ENCODE measurements at regions not wholly inside any gene's neighbourhood (a gene's known extent, or its start where the extent isn't known, plus 50 kb on each side); places are given as distances from the start of the nearest gene placed in this dataset.

DNA sequence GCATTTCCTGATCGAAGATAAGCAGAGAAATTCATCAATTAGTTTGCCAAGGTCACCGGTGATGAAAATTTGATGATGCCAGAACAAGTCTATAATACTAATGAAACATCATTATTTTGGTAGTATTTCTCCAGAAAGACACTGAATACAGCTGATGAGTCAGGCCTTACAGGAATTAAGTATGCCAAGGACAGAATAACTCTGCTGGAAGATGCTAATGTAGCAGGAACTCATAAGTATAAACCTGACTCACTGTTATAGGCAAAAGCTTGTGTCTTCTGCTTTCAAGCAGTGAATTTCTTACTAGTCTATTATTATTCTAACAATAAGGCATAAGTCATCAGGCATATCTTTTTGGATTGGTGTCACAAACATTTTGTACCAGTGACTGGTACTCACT is 1825.1 kb upstream of the IGFBP7 start:
- DNase-seq: no peak

DNA sequence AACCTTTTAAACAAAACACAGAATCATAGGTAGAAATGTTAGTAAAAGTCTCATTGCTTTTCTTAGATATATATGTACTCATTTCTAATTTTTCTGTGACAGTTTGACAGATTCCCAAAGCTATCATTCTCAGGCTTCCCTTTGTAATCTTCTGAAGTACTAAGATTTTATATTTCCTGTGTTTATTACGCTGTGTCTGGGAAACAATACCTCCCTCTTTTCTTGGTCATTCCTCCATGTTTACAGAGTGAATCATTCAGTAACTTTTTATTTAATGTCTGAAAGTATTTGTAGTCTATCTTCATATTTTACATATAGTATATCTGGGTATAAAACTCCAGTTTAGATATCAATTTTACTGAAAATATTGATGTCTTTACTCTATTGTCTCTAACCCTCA is 1826.3 kb upstream of the IGFBP7 start:
- DNase-seq: no peak

DNA sequence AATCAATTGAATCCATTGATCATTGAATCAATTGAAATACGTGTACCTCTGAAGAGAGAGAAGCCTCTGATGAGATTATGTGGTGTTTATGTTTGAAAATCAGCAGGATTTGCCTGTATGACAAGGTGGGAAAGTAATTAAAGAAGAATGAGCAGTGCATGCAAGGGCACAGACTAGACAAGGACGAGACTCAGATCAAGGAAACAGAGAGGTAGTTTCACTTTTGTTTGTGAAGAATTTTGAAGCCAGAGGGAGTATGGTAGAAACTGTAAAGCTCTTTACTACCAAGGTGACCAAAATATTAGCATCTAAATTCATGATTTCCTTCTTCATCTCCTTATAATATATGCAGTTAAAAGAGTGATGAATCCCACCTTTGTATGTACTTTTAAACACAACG is 1830.0 kb upstream of the IGFBP7 start:
- DNase-seq: no peak

DNA sequence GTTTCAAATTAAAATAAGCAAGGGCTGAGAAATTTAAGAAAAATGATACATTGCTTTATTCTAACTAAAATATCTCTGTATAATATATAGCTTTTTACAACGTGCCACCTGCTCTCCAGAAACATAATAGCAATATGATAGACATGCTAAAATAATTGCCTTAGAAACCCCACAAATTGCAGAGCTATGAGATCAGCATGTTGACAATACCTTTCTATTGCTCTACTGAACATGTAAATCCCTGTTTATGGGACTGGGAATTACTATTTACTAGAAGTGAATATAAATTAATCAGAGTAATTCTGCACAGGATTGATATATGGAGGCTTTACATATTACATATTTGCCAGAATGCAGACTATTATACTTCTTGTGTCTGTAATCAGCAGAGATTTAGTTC is 1831.1 kb upstream of the IGFBP7 start:
- no peak for DNase-seq

DNA sequence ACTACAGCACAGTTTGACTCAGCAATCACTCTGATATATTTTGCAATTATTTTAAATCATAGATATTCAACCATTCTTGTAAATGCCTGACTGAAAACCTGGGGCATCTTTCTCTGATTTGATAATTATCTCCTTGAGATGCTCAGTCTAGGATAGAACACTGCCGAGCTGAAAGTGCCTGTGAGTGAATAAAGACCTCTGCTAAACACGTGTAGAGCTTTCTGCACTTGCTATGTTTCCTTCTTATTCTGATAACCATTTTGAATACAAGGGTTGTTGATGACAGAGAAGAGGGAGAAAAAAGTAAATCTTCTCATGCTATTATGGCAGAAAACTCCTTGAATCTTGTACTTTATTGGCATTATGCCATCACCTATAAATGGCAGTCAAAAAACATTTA is 1843.4 kb upstream of the IGFBP7 start:
- no peak for DNase-seq

DNA sequence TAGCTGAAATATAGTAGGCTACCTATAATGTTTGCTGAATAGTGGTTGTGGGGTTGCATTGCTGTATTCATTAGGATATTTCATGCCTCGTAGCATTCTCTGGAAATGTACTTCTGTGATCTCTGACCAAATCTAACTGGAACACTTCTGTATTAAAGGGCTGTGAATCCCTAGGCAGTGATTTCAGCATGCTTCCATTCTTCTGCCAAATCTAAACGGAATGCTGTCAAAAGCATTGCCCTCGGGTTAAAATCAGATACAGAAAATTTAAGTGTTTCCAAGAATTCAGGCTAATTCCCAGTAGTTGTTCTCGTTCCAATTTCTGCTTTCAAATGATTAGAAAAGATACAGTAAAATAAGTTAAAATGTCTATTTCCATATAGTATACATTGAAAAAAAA is 1847.5 kb upstream of the IGFBP7 start:
- DNase-seq: no peak

DNA sequence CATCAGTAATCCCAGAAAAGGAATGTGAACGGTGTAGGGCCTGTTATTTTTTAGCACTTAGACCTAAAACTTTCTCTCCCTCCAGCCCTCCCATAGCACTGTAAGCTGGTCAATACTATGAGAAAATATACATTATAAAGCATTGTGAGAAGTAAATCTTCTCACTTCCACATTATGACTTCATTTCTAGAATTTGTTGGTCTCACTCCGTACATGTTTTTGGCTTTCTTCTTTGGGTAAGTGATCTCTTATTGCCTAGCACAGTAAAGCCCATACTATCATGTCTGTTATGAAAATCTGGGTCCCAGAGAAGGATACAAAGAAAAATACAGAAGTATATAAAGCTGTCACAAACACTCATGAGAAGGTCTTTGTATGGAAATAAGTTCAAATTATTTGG is 1851.1 kb upstream of the IGFBP7 start:
- DNase-seq: no peak

DNA sequence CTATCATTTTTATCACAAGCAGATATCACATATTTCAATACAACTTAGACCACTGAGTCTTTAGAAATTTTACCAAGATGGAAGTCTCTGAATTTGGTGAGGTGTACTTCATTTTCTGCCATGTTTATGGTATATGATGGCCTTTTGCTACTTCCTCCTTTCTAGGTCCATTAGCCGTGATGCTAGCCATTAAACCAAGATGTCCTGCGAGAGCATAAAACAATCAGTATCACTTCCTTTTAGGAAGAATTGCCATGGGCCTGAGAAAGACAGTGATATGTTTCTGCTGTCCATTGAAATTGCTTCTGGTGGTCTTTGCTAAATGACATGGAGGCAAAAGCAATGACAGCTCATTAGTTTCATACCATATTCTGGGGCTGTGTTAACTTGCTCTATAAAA is 1851.7 kb upstream of the IGFBP7 start:
- no peak for DNase-seq

DNA sequence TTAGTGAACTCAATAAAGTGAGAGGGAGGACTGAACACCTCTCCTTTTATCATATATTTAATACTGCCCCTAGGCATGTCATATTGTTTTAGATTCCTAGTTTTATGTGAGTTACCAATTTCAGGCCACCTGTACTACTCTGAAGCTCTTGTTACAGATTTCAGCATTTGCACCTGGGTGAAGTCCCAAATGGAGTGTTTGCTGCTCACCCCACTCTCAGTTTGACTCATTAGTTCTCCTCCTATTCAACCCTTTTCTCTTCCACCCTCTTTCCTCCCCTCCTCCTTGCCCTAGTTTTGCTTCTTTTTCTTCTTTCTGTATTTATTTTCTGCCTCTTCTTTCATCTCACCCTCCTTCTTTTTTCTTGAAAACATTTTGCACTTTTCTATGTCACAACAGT is 1852.2 kb upstream of the IGFBP7 start:
- no peak for DNase-seq

DNA sequence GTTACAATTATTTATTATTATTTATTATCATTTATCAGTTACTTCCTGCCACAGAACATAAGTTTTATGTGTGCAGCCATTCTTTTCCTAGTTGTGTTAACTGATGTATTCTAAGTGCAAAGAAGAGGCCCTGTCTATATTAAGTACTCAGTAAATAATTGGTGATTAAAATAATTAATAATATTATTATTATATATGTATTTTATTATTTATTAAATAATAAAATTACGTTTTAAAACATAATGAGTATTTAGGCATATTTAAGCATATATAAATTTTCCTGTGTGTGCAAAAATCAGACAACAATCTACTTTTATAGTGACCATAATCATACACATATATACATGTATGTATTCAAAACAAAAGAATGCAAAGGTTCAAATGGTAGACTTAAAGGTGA is 1871.6 kb upstream of the IGFBP7 start:
- no peak for DNase-seq

DNA sequence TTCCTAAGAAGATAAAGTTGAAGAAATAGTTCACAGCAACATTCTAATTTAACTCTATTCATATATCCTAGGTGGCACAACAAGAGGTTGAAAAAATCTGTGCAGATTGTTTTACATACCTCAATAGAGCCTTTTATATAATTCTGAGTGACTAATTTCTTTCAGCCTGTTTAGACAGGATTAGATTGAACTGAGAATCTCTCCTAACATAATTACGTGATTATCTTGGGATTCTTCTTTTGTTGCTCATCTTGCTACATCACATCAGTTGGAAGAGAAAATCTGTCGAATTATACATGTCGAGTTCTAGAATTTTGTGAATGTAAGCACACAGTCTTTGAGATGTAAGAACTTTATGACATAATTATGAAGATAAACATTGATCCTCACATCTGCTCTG is 1873.7 kb upstream of the IGFBP7 start:
- DNase-seq: no peak

DNA sequence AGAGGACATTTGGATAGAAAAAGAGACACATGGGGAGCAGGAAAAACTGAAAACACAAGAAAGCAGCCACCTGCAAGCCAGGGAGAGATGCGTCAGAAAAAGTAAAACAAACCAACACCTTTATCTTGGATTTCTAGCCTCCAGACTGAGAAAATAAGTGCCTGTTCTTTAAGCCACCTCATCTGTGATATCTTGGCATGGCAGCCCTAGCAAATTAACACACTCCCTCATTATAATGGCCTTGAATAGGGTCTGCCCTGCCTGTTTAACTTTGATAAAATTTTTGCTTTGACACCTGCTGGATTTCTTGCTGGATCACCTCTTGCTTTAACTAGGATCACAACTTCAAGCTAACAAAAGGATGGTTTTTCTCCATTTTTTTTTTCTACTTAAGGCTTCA is 1892.0 kb upstream of the IGFBP7 start:
- no peak for DNase-seq

DNA sequence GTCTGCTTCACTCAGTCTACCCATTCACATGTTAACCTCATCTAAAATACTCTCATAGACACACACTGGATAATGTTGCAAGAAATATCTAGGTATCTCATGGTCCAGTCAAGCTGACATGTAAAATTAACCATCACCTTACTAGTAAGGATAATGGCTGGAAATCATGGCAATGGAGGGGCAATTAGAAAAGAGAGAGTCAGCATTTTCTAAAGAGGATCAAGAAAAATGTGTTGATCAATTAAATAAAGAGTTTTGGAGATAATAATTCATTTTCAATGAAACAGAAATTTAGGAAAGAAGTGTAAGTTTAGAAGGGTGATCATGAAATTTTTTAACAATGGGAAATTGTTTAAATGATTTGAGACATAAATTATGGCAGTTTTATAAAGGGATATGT is 1914.1 kb upstream of the IGFBP7 start:
- DNase-seq: no peak

DNA sequence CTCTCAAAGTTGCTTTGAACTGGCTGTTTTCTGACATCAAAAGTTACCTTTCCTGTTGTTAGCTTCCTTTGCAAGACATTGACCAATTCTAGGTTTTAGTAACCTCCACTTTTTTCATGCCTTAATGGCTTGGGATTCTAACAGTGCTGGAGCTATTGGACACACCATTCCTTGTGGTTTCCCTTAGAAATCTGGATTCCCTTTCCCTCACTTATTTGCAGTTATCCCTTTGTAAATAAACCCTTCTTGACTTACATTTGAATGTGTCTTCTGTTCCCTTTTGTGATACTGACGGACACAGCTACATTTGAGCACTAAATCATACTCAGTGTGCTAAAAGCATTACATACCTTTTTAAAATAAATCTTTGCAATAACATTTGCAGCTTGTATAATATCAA is 1927.6 kb upstream of the IGFBP7 start:
- no peak for DNase-seq

DNA sequence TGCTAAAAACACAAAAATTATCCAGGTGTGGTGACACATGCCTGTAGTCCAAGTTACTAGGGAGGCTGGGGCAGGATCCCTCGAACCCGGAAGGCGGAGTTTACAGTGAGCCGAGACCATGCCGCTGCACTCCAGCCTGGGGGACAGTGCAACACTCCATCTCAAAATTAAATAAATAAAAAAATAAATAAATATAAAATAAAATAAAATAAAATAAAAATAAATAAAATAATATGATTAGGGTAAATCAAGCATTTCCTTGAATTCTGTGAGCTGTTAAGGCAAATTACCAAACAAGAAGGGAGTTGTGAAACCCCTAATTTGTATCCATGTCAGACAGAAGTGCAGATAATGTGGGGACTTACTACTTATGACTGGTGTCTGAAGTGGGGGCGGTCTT is 1928.9 kb upstream of the IGFBP7 start:
- no peak for DNase-seq

DNA sequence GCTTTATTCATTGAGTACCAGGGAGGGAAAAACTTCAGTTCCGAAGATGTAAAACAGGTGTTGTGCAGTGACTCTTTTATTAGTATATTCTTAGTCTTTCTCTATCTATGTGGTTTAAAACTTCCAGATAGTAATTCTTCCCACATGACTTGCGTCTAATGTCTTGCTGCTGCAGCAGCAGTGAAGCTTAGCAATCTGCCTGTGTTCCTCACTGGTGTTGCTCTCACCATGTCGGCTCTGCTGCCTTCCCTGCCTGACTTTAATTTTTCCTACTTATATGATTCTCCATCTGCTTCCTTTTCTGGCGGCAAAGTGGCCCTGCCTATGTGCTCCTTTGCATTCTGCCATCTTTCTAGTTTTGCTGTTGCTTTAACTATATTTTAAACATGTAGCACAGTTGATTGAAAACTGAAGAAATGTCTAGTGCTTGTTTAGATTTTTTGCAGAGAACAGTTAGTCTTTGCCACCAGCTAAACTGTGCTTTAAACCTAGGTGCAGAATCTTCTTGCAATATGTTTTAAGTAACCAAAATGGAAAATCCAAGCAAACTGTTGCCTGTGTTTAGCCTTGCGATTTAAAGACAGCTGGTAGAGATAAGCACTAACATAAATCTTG is 1934.2 kb upstream of the IGFBP7 start:
- no peak for DNase-seq

DNA sequence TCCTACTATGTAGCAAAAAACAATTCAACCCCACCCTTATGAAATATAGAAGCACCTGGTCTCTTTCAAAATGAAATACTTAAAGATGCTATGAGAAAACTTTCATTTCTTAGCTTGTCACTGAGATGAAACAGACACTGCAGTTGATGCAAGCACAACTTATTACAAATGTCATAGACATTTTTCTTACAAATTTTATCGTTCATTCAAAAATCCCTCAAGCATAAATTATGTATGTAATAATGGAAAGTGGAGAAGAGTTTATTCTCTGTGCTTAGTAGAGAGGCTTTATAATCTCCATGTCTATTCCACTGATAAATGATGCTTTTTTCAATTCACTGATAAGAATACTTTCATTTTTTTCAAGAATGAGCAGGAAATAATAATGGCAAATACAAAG is 1943.9 kb upstream of the IGFBP7 start:
- DNase-seq: no peak

DNA sequence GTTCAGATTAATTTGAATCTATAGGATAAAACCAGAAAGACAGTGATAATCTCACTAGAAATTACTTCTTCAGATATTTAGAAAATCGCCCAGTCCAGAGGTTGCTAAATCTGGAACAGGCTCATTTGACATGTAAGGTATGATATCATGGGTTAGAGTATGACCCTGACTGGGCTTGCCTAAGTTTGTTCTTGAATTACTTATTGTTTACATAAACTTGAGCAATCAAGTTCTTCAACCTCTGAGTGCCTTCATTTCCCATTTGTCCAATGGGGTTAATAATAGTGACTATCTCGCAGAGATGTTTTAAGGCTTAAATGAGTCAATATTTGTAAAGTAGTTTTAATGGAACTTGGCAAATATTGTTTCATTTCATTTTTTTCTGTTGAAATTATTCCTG is 1947.6 kb upstream of the IGFBP7 start:
- DNase-seq: no peak

DNA sequence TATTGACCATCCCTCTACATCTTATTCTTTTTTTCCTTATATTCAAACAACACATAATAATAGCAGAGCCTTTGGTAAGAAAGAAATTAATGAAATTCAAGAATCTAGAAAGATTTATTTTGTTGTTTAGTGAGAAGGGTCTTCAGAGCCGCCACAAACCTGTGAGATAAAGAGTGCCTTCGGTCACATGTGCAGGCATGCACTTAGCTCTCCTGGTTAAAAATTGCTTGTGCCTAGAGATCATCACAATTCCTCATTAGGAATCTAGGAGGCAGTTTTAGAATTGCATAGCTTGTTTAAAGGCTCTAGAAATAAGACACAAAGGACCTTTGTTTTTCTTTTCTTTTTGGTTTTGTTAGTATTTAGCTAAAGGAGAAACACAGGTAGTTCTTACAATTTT is 1948.4 kb upstream of the IGFBP7 start:
- no peak for DNase-seq

DNA sequence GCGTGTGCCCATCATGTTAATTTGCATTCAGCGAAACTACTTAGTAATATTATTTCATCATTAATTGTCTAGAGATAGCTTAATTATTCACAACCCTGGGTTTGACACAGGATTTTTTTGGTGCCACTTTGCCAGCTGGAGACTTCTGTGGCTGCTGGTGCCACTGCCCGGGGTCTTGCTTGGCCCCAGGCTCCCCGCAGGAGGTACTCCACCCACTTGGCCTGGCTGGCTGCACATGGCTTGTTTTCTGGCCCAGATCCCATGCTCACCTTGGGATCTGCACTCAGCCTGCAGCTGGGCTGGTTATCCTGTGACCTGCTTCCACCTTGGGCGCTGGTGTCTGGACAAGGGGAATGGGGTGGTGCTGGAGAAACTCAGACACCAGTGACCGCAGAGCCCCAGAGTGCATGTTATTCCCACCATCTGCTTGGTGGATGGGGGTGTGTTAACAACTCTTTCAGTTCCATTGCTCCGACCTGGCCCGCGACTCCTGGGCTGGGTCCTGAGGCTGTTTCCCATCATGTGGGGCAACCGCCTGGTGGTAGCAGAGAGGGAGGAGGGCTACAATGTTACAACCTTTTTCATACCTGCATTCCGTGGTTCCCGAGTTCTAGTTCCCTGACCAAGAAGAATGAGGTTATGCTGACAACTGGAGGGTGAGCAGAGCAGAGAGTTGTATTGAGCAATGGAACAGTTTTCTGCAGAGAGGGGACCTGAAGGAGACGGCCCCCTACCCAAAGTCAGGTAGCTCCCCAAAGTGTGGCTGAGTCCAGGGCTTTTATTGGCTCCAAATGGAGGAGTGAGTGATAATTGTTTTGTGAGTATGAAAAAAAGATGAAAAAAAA is 1950.0 kb upstream of the IGFBP7 start:
- no peak for DNase-seq

DNA sequence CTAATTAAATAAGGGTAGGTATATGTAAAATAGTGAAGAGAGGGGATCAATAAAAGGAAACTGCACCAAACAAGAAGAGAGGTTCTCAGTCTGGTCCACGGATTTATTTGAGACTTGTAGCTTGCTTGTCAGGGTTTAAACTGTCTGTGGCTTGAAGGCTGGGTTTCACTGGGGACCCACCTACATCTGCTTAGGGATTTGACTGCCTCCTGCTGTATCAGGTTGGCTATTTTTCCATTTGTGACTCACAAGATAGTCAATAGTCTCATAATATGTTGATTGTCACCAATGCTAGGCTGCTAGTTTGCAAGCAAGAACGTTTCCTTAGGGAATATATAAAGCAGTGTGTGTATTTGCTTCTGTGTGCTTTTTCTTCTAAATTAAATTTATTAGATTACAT is 1950.7 kb upstream of the IGFBP7 start:
- DNase-seq: no peak

DNA sequence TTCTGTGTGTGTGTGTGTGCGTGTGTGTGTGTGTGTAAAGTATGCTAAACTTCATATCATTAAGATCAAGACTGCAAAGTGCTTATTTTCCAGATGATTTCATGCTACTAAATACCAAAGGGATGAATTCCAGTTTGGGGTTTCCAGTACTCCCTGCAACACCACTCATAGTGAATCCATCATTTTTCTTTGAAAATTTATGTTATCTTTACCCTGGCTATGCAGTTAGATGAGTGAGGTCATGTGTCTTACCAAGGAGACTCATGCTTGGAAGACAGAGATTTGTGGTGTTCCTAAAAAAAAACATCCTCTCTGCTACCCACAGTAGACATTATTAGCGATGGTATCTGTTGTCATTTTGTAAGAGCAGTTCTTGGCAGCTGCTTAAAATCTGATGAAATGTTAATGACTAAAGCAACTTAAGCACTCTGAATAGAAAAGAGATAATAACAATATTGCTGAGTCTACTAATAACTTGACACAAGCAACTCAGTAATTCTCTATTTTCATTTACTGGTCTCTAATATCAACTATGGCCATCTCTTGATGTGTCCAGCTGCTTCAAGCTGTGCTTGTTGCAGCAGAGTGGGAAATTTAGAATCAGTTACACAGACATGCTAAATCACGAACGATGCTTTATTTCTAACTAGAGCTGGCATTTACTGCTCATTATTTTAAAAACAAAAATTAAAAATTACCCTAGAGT is 1953.0 kb upstream of the IGFBP7 start:
- DNase-seq: no peak

DNA sequence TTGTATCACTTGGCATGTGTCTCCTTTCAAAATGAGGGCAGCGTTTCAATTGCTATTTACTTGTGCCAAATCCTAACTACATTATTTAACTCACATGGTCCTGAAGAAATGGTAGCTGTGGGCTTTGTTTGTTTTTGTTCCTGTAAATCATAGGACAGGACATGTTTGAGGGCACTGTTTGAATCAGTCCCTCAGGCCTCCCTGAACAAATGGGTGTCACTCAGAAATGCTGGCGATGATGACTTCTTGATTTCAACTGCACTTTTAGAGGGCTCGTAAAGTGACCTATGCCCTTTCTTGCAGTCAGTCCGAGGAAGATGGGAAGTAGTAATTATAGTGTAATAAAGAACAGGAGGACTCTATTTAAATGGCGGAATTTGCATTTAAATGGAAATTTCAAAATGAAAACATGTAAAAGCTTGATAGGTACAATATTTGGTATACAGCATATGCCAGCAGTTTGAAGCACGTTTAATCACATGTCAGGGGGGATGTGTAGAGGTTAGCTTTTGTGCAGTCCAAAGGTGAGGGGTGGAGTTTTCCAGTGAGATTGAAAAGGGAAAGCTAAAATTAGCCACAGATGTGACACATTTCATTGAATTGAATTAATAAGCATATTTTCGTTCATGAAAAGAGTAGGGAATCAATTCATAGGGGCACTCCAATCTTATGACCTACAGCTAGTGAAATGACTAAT is 1958.7 kb upstream of the IGFBP7 start:
- peak; percentile 28 for DNase-seq

DNA sequence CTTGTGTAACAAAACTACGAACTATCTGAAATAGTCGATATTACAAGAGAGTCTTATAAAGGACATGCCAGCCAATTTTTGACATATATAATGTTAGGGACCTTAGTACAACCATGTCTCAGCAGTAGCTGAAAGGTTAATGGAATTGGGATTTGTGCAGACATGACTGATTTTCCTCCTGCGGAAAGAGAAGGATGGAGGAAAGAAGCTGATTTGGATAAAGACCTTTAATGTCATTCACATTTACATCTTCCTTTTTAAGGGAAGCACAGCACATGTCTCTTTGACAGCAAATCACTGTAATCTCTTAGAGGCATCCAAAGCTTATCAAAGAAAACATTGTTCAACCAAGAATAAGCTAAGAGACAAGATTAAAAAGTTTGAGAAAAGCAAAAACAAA is 1976.2 kb upstream of the IGFBP7 start:
- DNase-seq: no peak

Data from NCI-H1092 treated with DMSO at 0.1 percent for 48 hours (cell line).